GM20000 (cell line): ENCODE measurements at regions not wholly inside any gene's neighbourhood (a gene's known extent, or its start where the extent isn't known, plus 50 kb on each side); places are given as distances from the start of the nearest gene placed in this dataset.

Experiments
- DNase-seq: peaks from one replicate; pipeline ENCODE4 v3.0.0; 2012; ENCODE audit warnings: low spot score
- CTCF ChIP-seq: IDR thresholded peaks from 2 replicates; pipeline ENCODE4 v1.5.1; 2012; ENCODE audit warnings: mild to moderate bottlenecking, control low read depth; ENCODE audit errors: extremely low read depth, missing control alignments

- no peak for TF ChIP-seq CTCF
- no peak for DNase-seq
These were observed 194.6 kb upstream of the CITED2 start for GRCh38 chr6:139568956-139569538.

GRCh38 chr6:139568151-139568955, 193.9 kb upstream of the CITED2 start:
- TF ChIP-seq CTCF, result no peak
- DNase-seq, result no peak

GRCh38 chr6:139567095-139567494, 192.6 kb upstream of the CITED2 start:
- TF ChIP-seq CTCF, result no peak
- no peak for DNase-seq

GRCh38 chr6:139565591-139565990, 191.1 kb upstream of the CITED2 start:
- no peak for DNase-seq
- TF ChIP-seq CTCF, result no peak

GRCh38 chr6:139557547-139557946, 183.1 kb upstream of the CITED2 start:
- DNase-seq, result no peak

GRCh38 chr6:139556532-139556931, 182.1 kb upstream of the CITED2 start:
- no peak for DNase-seq
- no peak for TF ChIP-seq CTCF

More at GRCh38 chr6:139557547-139557946, 183.1 kb upstream of the CITED2 start:
- no peak for TF ChIP-seq CTCF

GRCh38 chr6:139553916-139554315, 179.5 kb upstream of the CITED2 start:
- TF ChIP-seq CTCF, result no peak
- DNase-seq, result no peak
